ENCODE measurements at regions not wholly inside any gene's neighbourhood (a gene's known extent, or its start where the extent isn't known, plus 50 kb on each side); places are given as distances from the start of the nearest gene placed in this dataset.

DNA sequence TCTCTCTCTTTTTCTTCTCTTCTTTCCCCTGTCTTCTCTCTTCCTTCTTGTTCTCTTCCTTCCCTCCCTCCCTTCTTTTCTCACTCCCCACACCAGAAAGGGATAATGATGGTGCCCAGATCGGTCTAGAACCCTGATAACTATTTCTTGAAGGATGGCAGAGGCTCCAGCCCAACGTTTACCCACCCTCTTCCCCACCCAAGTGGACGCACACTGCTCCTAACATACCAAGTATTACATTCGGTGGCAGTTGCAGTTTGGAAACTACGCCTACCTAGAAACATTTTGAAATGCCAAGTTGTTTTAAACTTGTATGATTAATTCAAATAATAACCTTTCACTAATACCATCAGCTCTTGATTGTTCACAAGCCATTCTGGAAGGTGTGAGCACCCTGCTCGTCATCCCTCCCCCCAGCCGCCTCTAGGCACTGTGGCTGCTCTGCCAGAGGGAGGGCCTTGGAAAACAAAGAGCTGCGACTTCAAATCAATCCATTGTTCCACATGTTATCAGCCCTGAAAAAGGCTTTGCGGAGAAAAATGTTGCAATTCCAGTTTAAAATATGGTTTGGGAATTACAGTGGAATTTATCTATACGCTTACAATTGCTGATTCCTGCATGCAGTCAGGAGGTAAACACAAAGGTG is 1017.5 kb upstream of the TENM3 start:
- in situ Hi-C loops (cut with HindIII; ENCODE audit: extremely low pct_ligation_motif_present, low pct_unique_long_range_greater_than_20kb): no loop called here
- no peaks in the 10 kb centered on the region for H3K79me2 ChIP-seq (ENCODE audit: insufficient read depth, low read length)
- no peak for ATAC-seq
- no peak overlapping the region for H3K4me2 ChIP-seq (ENCODE audit: low read depth, low read length)
- CTCF ChIA-PET (ENCODE audit: low intra/inter-chr PET ratio, low total read pairs): no interaction called here
- BruUV-seq (replicated peaks): no TSS peak
- H3K36me3 ChIP-seq (replicated peaks in 1 of 2; ENCODE audit: control insufficient read depth in 1 of 2, insufficient read depth in 2 of 2, low read length in 2 of 2): no peaks in the 10 kb centered on the region
- H3K27me3 ChIP-seq (ENCODE audit: control insufficient read depth in 1 of 2, insufficient read depth in 2 of 2, low read length in 2 of 2): no peaks in the 10 kb centered on the region
- H3K4me3 ChIP-seq (replicated peaks in 1 of 3; ENCODE audit: insufficient read depth in 1 of 3, low read depth in 2 of 3, low read length in 3 of 3): no peak overlapping the region
- no peaks in the 10 kb centered on the region for H3K4me1 ChIP-seq (ENCODE audit: insufficient read depth, low read length)
- POLR2A ChIA-PET: no interaction called here
- H3K27ac ChIP-seq (ENCODE audit: extremely low read length, insufficient read depth, low read length): no peak overlapping the region
- WGBS (ENCODE audit: low lambda C conversion rate): 13% methylated on average over 10 of the region's 10 CpGs
- no peak for FAIRE-seq
- H3K9me3 ChIP-seq (ENCODE audit: low read length): no peaks in the 10 kb centered on the region
- no peak for DNase-seq (ENCODE audit: low spot score)
- no peaks in the 10 kb centered on the region for H4K20me1 ChIP-seq (ENCODE audit: insufficient read depth, low read length)
- intact Hi-C loops (cut with micrococcal nuclease; ENCODE audit: unreplicated experiment): no loop called here
- no peak overlapping the region for H3K9ac ChIP-seq (ENCODE audit: insufficient read depth, low read depth, low read length)
- H2AFZ ChIP-seq (ENCODE audit: low read length): no peak overlapping the region
- no peak for TF ChIP-seq TBL1XR1 (IDR thresholded peaks at IDR 0.05; ENCODE audit: borderline replicate concordance, low read length, partially characterized antibody)
- TF ChIP-seq ZNF639 (CRISPR knock-in tag; conservative IDR thresholded peaks at IDR 0.05): no peak
- no peak for TF ChIP-seq ZNF713 (CRISPR knock-in tag; IDR thresholded peaks at IDR 0.05)
- no peak for TF ChIP-seq SIX1 (CRISPR knock-in tag; IDR thresholded peaks at IDR 0.05; ENCODE audit: borderline replicate concordance)
- no peak for TF ChIP-seq MEIS2 (CRISPR knock-in tag; IDR thresholded peaks at IDR 0.05)
- TF ChIP-seq HOXA5 (CRISPR knock-in tag; IDR thresholded peaks at IDR 0.05): no peak
- no peak for TF ChIP-seq ZNF10 (CRISPR knock-in tag; IDR thresholded peaks at IDR 0.05; ENCODE audit: borderline replicate concordance, low read depth)
- no peak for TF ChIP-seq USF2 (IDR thresholded peaks at IDR 0.05; ENCODE audit: low read depth, low read length)
- TF ChIP-seq USF2 (CRISPR knock-in tag; IDR thresholded peaks at IDR 0.05; ENCODE audit: borderline replicate concordance): no peak
- TF ChIP-seq, protein P1, sequence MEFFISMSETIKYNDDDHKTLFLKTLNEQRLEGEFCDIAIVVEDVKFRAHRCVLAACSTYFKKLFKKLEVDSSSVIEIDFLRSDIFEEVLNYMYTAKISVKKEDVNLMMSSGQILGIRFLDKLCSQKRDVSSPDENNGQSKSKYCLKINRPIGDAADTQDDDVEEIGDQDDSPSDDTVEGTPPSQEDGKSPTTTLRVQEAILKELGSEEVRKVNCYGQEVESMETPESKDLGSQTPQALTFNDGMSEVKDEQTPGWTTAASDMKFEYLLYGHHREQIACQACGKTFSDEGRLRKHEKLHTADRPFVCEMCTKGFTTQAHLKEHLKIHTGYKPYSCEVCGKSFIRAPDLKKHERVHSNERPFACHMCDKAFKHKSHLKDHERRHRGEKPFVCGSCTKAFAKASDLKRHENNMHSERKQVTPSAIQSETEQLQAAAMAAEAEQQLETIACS (CRISPR knock-in tag; IDR thresholded peaks at IDR 0.05): no peak
- TF ChIP-seq, protein P2, sequence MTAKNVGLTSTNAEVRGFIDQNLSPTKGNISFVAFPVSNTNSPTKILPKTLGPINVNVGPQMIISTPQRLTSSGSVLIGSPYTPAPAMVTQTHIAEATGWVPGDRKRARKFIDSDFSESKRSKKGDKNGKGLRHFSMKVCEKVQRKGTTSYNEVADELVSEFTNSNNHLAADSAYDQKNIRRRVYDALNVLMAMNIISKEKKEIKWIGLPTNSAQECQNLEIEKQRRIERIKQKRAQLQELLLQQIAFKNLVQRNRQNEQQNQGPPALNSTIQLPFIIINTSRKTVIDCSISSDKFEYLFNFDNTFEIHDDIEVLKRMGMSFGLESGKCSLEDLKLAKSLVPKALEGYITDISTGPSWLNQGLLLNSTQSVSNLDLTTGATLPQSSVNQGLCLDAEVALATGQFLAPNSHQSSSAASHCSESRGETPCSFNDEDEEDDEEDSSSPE (CRISPR knock-in tag; IDR thresholded peaks at IDR 0.05): no peak
- TF ChIP-seq SP4 (CRISPR knock-in tag; IDR thresholded peaks at IDR 0.05): no peak
- no peak for TF ChIP-seq ZNF513 (CRISPR knock-in tag; conservative IDR thresholded peaks at IDR 0.05)
- no peak for TF ChIP-seq EZH2 (conservative IDR thresholded peaks at IDR 0.05; ENCODE audit: low read depth, low read length)
- no peak for TF ChIP-seq REL (CRISPR knock-in tag; conservative IDR thresholded peaks at IDR 0.05)
- no peak for TF ChIP-seq ZNF704 (CRISPR knock-in tag; IDR thresholded peaks at IDR 0.05; ENCODE audit: borderline replicate concordance)

Measured in HepG2 (cell line).